AG04449 (cell line): ENCODE measurements at regions not wholly inside any gene's neighbourhood (a gene's known extent, or its start where the extent isn't known, plus 50 kb on each side); places are given as distances from the start of the nearest gene placed in this dataset.

Source experiments
- CTCF ChIA-PET: fragments of 350-600 bp; formaldehyde crosslinking; extraction: SDS; loops from one replicate; lab custom pipeline; 2021; ENCODE audit warnings: antibody characterized with exemption; lab: Yijun Ruan, JAX
- POLR2A ChIA-PET: fragments of 400-600, 350-600 bp; formaldehyde crosslinking; extraction: SDS; loops from one replicate; lab custom pipeline; 2020; ENCODE audit warnings: antibody characterized with exemption, inconsistent platforms; lab: Yijun Ruan, JAX
- DNase-seq: peaks from one replicate; pipeline ENCODE4 v3.0.0-alpha.2; 2010; ENCODE audit warnings: low read depth, low spot score
- H3K4me3 ChIP-seq: 2 replicates; pipeline ENCODE4 v1.5.1; 2011; ENCODE audit warnings: low read depth, mild to moderate bottlenecking, control low read depth, low read length
- CTCF ChIP-seq: IDR thresholded peaks from one replicate; pipeline ENCODE4 v1.5.1; 2011; ENCODE audit warnings: mild to moderate bottlenecking, moderate library complexity, low read length, control low read depth, inconsistent platforms; ENCODE audit not compliant: insufficient read depth; ENCODE audit errors: missing control alignments

- ChIA-PET POLR2A (no interaction called here), CTCF (no interaction called here)
- no peak overlapping the region for H3K4me3 ChIP-seq
- DNase-seq, result no peak
- no peak for TF ChIP-seq CTCF
These were observed 1454.4 kb upstream of the CELF4 start for GRCh38 chr18:39019989-39020388.

- CTCF ChIA-PET, result no interaction called here
- POLR2A ChIA-PET, result no interaction called here
- no peak for DNase-seq
- no peak for TF ChIP-seq CTCF
- H3K4me3 ChIP-seq, result no peak overlapping the region
These were observed 1441.7 kb upstream of the CELF4 start for GRCh38 chr18:39007031-39007902.

- no peak for DNase-seq
- H3K4me3 ChIP-seq, result no peak overlapping the region
- CTCF ChIA-PET, result no interaction called here
- POLR2A ChIA-PET, result no interaction called here
- no peak for TF ChIP-seq CTCF
These were observed 1430.5 kb upstream of the CELF4 start for GRCh38 chr18:38996056-38996455.

- TF ChIP-seq CTCF, result no peak
- no peak for DNase-seq
- no peak overlapping the region for H3K4me3 ChIP-seq
- CTCF ChIA-PET, result no interaction called here
- POLR2A ChIA-PET, result no interaction called here
These were observed 1427.7 kb upstream of the CELF4 start for GRCh38 chr18:38993342-38993741.

DNA sequence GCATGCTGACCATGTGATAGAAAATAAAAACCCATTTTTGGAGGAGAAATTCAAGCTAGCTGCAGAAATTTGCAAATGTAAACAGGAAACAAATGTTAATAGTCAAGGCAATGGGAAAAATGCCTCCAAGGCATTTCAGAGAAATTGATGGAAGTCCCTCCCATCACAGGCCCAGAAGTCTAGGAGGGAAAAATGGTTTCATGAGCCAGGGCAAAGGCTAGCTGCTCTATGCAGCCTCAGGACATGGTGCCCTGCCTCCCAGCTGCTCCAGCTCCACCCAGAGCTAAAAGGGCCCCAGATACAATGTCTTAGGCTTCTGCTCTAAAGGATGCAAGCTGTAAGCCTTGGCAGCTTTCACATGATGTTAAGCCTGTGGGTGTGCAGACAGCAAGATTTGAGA is 1419.4 kb upstream of the CELF4 start:
- H3K4me3 ChIP-seq, result no peak overlapping the region
- CTCF ChIA-PET, result no interaction called here
- TF ChIP-seq CTCF, result no peak
- POLR2A ChIA-PET, result no interaction called here
- DNase-seq, result no peak

GRCh38 chr18:38982072-38982471 is 1416.5 kb upstream of the CELF4 start:
- CTCF ChIA-PET, result no interaction called here
- DNase-seq, result no peak

More at GRCh38 chr18:38982072-38982471, 1416.5 kb upstream of the CELF4 start:
- no peak for TF ChIP-seq CTCF
- no peak overlapping the region for H3K4me3 ChIP-seq
- POLR2A ChIA-PET, result no interaction called here
